ENCODE measurements at regions not wholly inside any gene's neighbourhood (a gene's known extent, or its start where the extent isn't known, plus 50 kb on each side); places are given as distances from the start of the nearest gene placed in this dataset.

DNA sequence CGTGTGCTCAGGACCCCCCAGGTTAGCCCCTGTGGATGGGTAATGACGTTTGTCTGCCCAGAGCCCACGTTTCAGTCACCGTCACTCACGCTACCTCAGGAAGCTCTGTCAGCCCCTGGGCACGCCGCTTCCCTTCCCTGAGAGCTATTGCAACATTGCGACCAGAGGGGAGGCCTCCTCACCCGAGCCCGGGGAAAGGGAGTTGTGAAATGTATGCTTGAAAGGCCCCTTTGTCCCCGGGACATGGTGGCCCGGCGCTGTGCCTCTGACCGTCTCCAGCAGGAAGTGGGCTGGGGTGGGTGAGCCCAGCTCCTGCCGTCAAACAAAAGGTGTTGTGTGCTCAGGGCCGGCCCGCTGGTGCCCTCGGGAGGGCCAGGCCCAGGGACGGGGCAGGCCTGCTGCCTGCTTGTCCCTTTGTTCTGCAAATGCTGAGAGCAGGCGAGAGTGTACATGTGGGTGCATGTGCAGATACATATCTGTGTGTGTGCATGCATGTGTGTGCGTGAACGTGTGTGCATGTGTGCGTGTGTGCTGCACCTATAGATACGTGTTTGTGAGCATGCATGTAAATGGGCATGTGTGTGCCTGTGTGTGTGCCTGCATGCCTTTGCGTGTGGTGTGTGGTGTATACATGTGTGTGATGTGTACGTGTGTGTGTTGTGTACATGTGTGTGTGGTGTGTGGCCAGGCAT, 1125.0 kb downstream of the BRD1 start (continued):
- TF ChIP-seq ZNF766 (CRISPR knock-in tag; IDR thresholded peaks at IDR 0.05; ENCODE audit: borderline replicate concordance): peak; percentile 60; the same call in 1 of the 2 replicates
- TF ChIP-seq, protein P1, sequence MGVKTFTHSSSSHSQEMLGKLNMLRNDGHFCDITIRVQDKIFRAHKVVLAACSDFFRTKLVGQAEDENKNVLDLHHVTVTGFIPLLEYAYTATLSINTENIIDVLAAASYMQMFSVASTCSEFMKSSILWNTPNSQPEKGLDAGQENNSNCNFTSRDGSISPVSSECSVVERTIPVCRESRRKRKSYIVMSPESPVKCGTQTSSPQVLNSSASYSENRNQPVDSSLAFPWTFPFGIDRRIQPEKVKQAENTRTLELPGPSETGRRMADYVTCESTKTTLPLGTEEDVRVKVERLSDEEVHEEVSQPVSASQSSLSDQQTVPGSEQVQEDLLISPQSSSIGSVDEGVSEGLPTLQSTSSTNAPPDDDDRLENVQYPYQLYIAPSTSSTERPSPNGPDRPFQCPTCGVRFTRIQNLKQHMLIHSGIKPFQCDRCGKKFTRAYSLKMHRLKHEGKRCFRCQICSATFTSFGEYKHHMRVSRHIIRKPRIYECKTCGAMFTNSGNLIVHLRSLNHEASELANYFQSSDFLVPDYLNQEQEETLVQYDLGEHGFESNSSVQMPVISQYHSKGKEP (CRISPR knock-in tag; IDR thresholded peaks at IDR 0.05): no peak
- TF ChIP-seq, protein P2, sequence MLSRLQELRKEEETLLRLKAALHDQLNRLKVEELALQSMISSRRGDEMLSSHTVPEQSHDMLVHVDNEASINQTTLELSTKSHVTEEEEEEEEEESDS (CRISPR knock-in tag; IDR thresholded peaks at IDR 0.05; ENCODE audit: borderline replicate concordance): no peak
- TF ChIP-seq FOXP1 (IDR thresholded peaks at IDR 0.05): no peak; the same call in 1 of the 2 replicates
- TF ChIP-seq FOXP1 (CRISPR knock-in tag; IDR thresholded peaks at IDR 0.05): peak; percentile 72; the same call in 1 of the 2 replicates
- peak; percentile 71 for TF ChIP-seq RBM39 (IDR thresholded peaks at IDR 0.05; ENCODE audit: low read depth, low read length, poor library complexity, severe bottlenecking)
- no peak for TF ChIP-seq ZNF674 (CRISPR knock-in tag; IDR thresholded peaks at IDR 0.05; ENCODE audit: low read depth)
- TF ChIP-seq, protein P3, sequence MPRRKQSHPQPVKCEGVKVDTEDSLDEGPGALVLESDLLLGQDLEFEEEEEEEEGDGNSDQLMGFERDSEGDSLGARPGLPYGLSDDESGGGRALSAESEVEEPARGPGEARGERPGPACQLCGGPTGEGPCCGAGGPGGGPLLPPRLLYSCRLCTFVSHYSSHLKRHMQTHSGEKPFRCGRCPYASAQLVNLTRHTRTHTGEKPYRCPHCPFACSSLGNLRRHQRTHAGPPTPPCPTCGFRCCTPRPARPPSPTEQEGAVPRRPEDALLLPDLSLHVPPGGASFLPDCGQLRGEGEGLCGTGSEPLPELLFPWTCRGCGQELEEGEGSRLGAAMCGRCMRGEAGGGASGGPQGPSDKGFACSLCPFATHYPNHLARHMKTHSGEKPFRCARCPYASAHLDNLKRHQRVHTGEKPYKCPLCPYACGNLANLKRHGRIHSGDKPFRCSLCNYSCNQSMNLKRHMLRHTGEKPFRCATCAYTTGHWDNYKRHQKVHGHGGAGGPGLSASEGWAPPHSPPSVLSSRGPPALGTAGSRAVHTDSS (CRISPR knock-in tag; conservative IDR thresholded peaks at IDR 0.05): no peak
- TF ChIP-seq ZNF224 (CRISPR knock-in tag; IDR thresholded peaks at IDR 0.05): no peak
- TF ChIP-seq ZBTB7A (CRISPR knock-in tag; IDR thresholded peaks at IDR 0.05): peak; percentile 50
- no peak for TF ChIP-seq TBP (CRISPR knock-in tag; IDR thresholded peaks at IDR 0.05)
- no peak for TF ChIP-seq SRF (IDR thresholded peaks at IDR 0.05; ENCODE audit: low read depth, low read length)
- no peak for TF ChIP-seq IRX3 (CRISPR knock-in tag; IDR thresholded peaks at IDR 0.05; ENCODE audit: borderline replicate concordance, low read depth)
- TF ChIP-seq MBNL3 (CRISPR knock-in tag; conservative IDR thresholded peaks at IDR 0.05): no peak
- no peak; the same call in 1 of the 2 replicates for TF ChIP-seq JUNB (CRISPR knock-in tag; IDR thresholded peaks at IDR 0.05; ENCODE audit: borderline replicate concordance)
- peak; percentile 81 for TF ChIP-seq RCOR2 (CRISPR knock-in tag; IDR thresholded peaks at IDR 0.05)
- TF ChIP-seq, protein P4, sequence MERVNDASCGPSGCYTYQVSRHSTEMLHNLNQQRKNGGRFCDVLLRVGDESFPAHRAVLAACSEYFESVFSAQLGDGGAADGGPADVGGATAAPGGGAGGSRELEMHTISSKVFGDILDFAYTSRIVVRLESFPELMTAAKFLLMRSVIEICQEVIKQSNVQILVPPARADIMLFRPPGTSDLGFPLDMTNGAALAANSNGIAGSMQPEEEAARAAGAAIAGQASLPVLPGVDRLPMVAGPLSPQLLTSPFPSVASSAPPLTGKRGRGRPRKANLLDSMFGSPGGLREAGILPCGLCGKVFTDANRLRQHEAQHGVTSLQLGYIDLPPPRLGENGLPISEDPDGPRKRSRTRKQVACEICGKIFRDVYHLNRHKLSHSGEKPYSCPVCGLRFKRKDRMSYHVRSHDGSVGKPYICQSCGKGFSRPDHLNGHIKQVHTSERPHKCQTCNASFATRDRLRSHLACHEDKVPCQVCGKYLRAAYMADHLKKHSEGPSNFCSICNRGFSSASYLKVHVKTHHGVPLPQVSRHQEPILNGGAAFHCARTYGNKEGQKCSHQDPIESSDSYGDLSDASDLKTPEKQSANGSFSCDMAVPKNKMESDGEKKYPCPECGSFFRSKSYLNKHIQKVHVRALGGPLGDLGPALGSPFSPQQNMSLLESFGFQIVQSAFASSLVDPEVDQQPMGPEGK (CRISPR knock-in tag; IDR thresholded peaks at IDR 0.05): peak; percentile 94
- TF ChIP-seq ZNF547 (CRISPR knock-in tag; IDR thresholded peaks at IDR 0.05): no peak
- TF ChIP-seq ZNF333 (CRISPR knock-in tag; IDR thresholded peaks at IDR 0.05; ENCODE audit: borderline replicate concordance): no peak
- TF ChIP-seq ZKSCAN1 (IDR thresholded peaks at IDR 0.05; ENCODE audit: low read length): no peak
- no peak for TF ChIP-seq SP140L (CRISPR knock-in tag; IDR thresholded peaks at IDR 0.05; ENCODE audit: borderline replicate concordance)
- peak; percentile 90 for TF ChIP-seq KAT8 (CRISPR knock-in tag; IDR thresholded peaks at IDR 0.05)
- TF ChIP-seq HHEX (CRISPR knock-in tag; IDR thresholded peaks at IDR 0.05): no peak
- TF ChIP-seq NCOA5 (CRISPR knock-in tag; IDR thresholded peaks at IDR 0.05): no peak
- TF ChIP-seq POLR2AphosphoS5 (IDR thresholded peaks at IDR 0.05; ENCODE audit: low read depth, low read length): peak; percentile 64
- peak; percentile 25 for TF ChIP-seq HNRNPH1 (optimal IDR thresholded peaks at IDR 0.05; ENCODE audit: low read depth, low read length)
- TF ChIP-seq NR2F1 (CRISPR knock-in tag; IDR thresholded peaks at IDR 0.05): peak; percentile 42 to 60; a peak in 3 of 4 replicates
- peak; percentile 97 for TF ChIP-seq ZNF343 (CRISPR knock-in tag; IDR thresholded peaks at IDR 0.05)

Data from HepG2 (cell line).